Astrocyte (in vitro differentiated cells and primary cell): ENCODE measurements at regions not wholly inside any gene's neighbourhood (a gene's known extent, or its start where the extent isn't known, plus 50 kb on each side); places are given as distances from the start of the nearest gene placed in this dataset.

Source experiments
- DNase-seq: peaks from one replicate; pipeline ENCODE4 v3.0.0-alpha.2; 2010; ENCODE audit warnings: low read depth
- FAIRE-seq: peaks from 2 replicates; lab custom pipeline; 2011; peaks lifted over from hg19 to GRCh38; lab: Jason Lieb, UNC
- H2AFZ ChIP-seq: 2 replicates; pipeline ENCODE4 v1.6.0; 2012; ENCODE audit warnings: low read depth, low read length, inconsistent platforms
- H3K27ac ChIP-seq: 2 replicates; pipeline ENCODE4 v1.5.1; 2011; ENCODE audit warnings: low read depth, low read length, inconsistent platforms
- H3K27me3 ChIP-seq: 2 replicates; pipeline ENCODE4 v1.6.0; 2011; ENCODE audit warnings: low read length, inconsistent platforms; ENCODE audit not compliant: insufficient read depth
- H3K36me3 ChIP-seq: 2 replicates; pipeline ENCODE4 v1.5.1; 2011; ENCODE audit warnings: low read length, inconsistent platforms; ENCODE audit not compliant: insufficient read depth
- H3K4me1 ChIP-seq: 2 replicates; pipeline ENCODE4 v1.5.1; 2011; ENCODE audit warnings: low read length, inconsistent platforms; ENCODE audit not compliant: insufficient read depth
- H3K4me2 ChIP-seq: 2 replicates; pipeline ENCODE4 v1.6.0; 2012; ENCODE audit warnings: low read length, inconsistent platforms
- H3K4me3 ChIP-seq: 2 replicates; pipeline ENCODE4 v1.5.1; 2011; ENCODE audit warnings: low read depth, mild to moderate bottlenecking, low read length, inconsistent platforms; ENCODE audit not compliant: insufficient read depth
- H3K79me2 ChIP-seq: 2 replicates; pipeline ENCODE4 v1.6.0; 2012; ENCODE audit warnings: mild to moderate bottlenecking, low read length, inconsistent platforms; ENCODE audit not compliant: insufficient read depth
- H3K9ac ChIP-seq: 2 replicates; pipeline ENCODE4 v1.6.0; 2012; ENCODE audit warnings: mild to moderate bottlenecking, low read length, inconsistent platforms
- H3K9me3 ChIP-seq: 2 replicates; pipeline ENCODE4 v1.5.1; 2012; ENCODE audit warnings: low read depth, mild to moderate bottlenecking, low read length, inconsistent platforms; ENCODE audit not compliant: insufficient read depth
- H4K20me1 ChIP-seq: 2 replicates; pipeline ENCODE4 v1.6.0; 2012; ENCODE audit warnings: low read length, inconsistent platforms; ENCODE audit not compliant: insufficient read depth
- H3K27ac Mint-ChIP-seq: one replicate; pipeline ENCODE4 v1.8.0; 2021; ENCODE audit warnings: mild to moderate bottlenecking, mixed read lengths; ENCODE audit not compliant: unreplicated experiment
- H3K27me3 Mint-ChIP-seq: one replicate; pipeline ENCODE4 v1.8.0; 2021; ENCODE audit warnings: low read depth, mixed read lengths; ENCODE audit not compliant: unreplicated experiment
- H3K36me3 Mint-ChIP-seq: one replicate; pipeline ENCODE4 v1.8.0; 2021; ENCODE audit warnings: low read depth, mixed read lengths; ENCODE audit not compliant: unreplicated experiment
- H3K4me1 Mint-ChIP-seq: one replicate; pipeline ENCODE4 v1.8.0; 2021; ENCODE audit warnings: low read depth, mixed read lengths; ENCODE audit not compliant: unreplicated experiment
- H3K4me3 Mint-ChIP-seq: one replicate; pipeline ENCODE4 v1.8.0; 2021; ENCODE audit warnings: mild to moderate bottlenecking, moderate library complexity, mixed read lengths; ENCODE audit not compliant: unreplicated experiment
- H3K9me3 Mint-ChIP-seq: one replicate; pipeline ENCODE4 v1.8.0; 2021; ENCODE audit warnings: mild to moderate bottlenecking, mixed read lengths; ENCODE audit not compliant: unreplicated experiment
- EZH2 ChIP-seq: IDR thresholded peaks from 2 replicates; pipeline ENCODE4 v1.6.1; 2012; ENCODE audit warnings: mild to moderate bottlenecking, low read length, inconsistent platforms; ENCODE audit not compliant: insufficient read depth
- TF ChIP-seq, protein P1 (sequence below): IDR thresholded peaks from 2 replicates; pipeline ENCODE4 v1.5.1; 2011; ENCODE audit warnings: low read depth, mild to moderate bottlenecking, inconsistent platforms, low read length, moderate library complexity; ENCODE audit not compliant: insufficient read depth

DNA sequence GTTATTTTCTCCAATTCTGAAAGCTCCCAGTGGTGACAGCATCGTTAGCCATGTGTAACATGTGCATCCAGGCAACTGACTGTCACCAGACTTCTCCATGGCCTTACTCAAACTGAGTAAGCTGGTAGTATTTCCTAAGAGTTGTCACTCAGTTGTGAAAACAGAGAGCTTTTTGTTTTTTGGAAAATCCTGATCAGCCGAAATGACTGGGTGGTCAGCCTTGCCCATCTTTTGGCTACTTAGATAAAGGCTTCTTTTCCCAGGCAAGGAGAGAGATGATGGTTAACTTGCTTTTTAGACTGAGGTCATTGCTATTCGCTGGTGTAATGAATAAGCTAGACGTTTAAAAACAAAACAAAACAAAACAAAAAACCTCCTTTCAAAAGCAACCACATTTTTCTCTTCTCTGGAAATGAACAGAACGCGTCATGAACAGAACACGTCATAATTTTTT, 159.5 kb upstream of the KLF14 start:
- TF ChIP-seq, protein P1, sequence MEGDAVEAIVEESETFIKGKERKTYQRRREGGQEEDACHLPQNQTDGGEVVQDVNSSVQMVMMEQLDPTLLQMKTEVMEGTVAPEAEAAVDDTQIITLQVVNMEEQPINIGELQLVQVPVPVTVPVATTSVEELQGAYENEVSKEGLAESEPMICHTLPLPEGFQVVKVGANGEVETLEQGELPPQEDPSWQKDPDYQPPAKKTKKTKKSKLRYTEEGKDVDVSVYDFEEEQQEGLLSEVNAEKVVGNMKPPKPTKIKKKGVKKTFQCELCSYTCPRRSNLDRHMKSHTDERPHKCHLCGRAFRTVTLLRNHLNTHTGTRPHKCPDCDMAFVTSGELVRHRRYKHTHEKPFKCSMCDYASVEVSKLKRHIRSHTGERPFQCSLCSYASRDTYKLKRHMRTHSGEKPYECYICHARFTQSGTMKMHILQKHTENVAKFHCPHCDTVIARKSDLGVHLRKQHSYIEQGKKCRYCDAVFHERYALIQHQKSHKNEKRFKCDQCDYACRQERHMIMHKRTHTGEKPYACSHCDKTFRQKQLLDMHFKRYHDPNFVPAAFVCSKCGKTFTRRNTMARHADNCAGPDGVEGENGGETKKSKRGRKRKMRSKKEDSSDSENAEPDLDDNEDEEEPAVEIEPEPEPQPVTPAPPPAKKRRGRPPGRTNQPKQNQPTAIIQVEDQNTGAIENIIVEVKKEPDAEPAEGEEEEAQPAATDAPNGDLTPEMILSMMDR = no peak
- TF ChIP-seq EZH2 = no peak
- DNase-seq (peak; percentile 79), FAIRE-seq (no peak)
- H3K36me3 ChIP-seq = peaks cover 48% of the 10 kb centered on the region
- no peak overlapping the region for H3K4me3 ChIP-seq
- Mint-ChIP-seq H3K4me1 (peaks cover 74% of the 10 kb centered on the region), H3K27me3 (no peaks in the 10 kb centered on the region), H3K9me3 (no peaks in the 10 kb centered on the region), H3K27ac (peak overlapping the region; percentile 70), H3K4me3 (no peak overlapping the region), H3K36me3 (peaks cover 32% of the 10 kb centered on the region)
- H3K27ac ChIP-seq = peak overlapping the region; percentile 94
- peaks cover 84% of the 10 kb centered on the region for H3K4me1 ChIP-seq
- peaks cover 95% of the 10 kb centered on the region for H3K79me2 ChIP-seq
- peaks cover 74% of the 10 kb centered on the region for H4K20me1 ChIP-seq
- peak overlapping the region; percentile 60 for H3K4me2 ChIP-seq
- H3K9me3 ChIP-seq = no peaks in the 10 kb centered on the region
- no peak overlapping the region for H2AFZ ChIP-seq
- no peaks in the 10 kb centered on the region for H3K27me3 ChIP-seq
- H3K9ac ChIP-seq = peak overlapping the region; percentile 80

GRCh38 chr7:130894146-130894908, 160.3 kb upstream of the KLF14 start:
- peaks cover 77% of the 10 kb centered on the region for H3K4me1 Mint-ChIP-seq
- peaks cover 37% of the 10 kb centered on the region for H3K36me3 Mint-ChIP-seq
- H3K27me3 Mint-ChIP-seq = no peaks in the 10 kb centered on the region
- TF ChIP-seq, protein P1 = no peak
- TF ChIP-seq EZH2 = no peak
- Histone ChIP-seq H3K4me1 (peaks cover 83% of the 10 kb centered on the region), H2AFZ (no peak overlapping the region), H3K36me3 (peaks cover 48% of the 10 kb centered on the region), H3K79me2 (peaks cover 95% of the 10 kb centered on the region), H4K20me1 (peaks cover 80% of the 10 kb centered on the region), H3K27ac (peak overlapping the region; percentile 94), H3K4me2 (peak overlapping the region; percentile 60), H3K9ac (peak overlapping the region; percentile 80), H3K9me3 (no peaks in the 10 kb centered on the region), H3K27me3 (no peaks in the 10 kb centered on the region), H3K4me3 (no peak overlapping the region)
- DNase-seq (peak; percentile 72), FAIRE-seq (no peak)
- no peak overlapping the region for H3K4me3 Mint-ChIP-seq
- peak overlapping the region; percentile 70 for H3K27ac Mint-ChIP-seq
- no peaks in the 10 kb centered on the region for H3K9me3 Mint-ChIP-seq
